ENCODE measurements at regions not wholly inside any gene's neighbourhood (a gene's known extent, or its start where the extent isn't known, plus 50 kb on each side); places are given as distances from the start of the nearest gene placed in this dataset.

GRCh38 chr2:176418768-176419167, 149.5 kb downstream of the MTX2 start:
- H3K27ac Mint-ChIP-seq, result no peak overlapping the region
- no peak overlapping the region for H3K27ac ChIP-seq (ENCODE audit: low read length)
- H3K4me3 Mint-ChIP-seq, result no peak overlapping the region
- peaks cover 5% of the 10 kb centered on the region for H3K27me3 ChIP-seq (ENCODE audit: control insufficient read depth, insufficient read depth, low read length)
- H3K4me1 ChIP-seq (ENCODE audit: control insufficient read depth, insufficient read depth, low read length), result no peaks in the 10 kb centered on the region
- 63% methylated on average over 3 of the region's 6 CpGs for WGBS (ENCODE audit: insufficient coverage)
- H3K27me3 Mint-ChIP-seq (ENCODE audit: low read depth in 2 of 2), result peaks cover 25 to 48% of the 10 kb centered on the region in 2 donors
- H3K9me3 Mint-ChIP-seq, result no peaks in the 10 kb centered on the region
- DNase-seq (no peak), ATAC-seq (no peak)
- no peaks in the 10 kb centered on the region for H3K4me1 Mint-ChIP-seq
- intact Hi-C loops (cut with micrococcal nuclease), result no loop called here
- no peaks in the 10 kb centered on the region for H3K36me3 Mint-ChIP-seq
- H3K4me3 ChIP-seq (ENCODE audit: low read length), result no peak overlapping the region
- H3K36me3 ChIP-seq (ENCODE audit: control insufficient read depth, insufficient read depth, low read length), result no peaks in the 10 kb centered on the region
- no peaks in the 10 kb centered on the region for H3K9me3 ChIP-seq (ENCODE audit: control insufficient read depth, insufficient read depth, low read length)
- no peak for TF ChIP-seq CTCF (IDR thresholded peaks at IDR 0.05)

GRCh38 chr2:176419591-176420071, 150.4 kb downstream of the MTX2 start:
- H3K27ac Mint-ChIP-seq, result no peak overlapping the region
- no peaks in the 10 kb centered on the region for H3K36me3 Mint-ChIP-seq
- Histone ChIP-seq H3K27ac (ENCODE audit: low read length) (no peak overlapping the region), H3K9me3 (ENCODE audit: control insufficient read depth, insufficient read depth, low read length) (no peaks in the 10 kb centered on the region), H3K36me3 (ENCODE audit: control insufficient read depth, insufficient read depth, low read length) (no peaks in the 10 kb centered on the region), H3K4me1 (ENCODE audit: control insufficient read depth, insufficient read depth, low read length) (no peaks in the 10 kb centered on the region), H3K4me3 (ENCODE audit: low read length) (no peak overlapping the region), H3K27me3 (ENCODE audit: control insufficient read depth, insufficient read depth, low read length) (peaks cover 3% of the 10 kb centered on the region)
- WGBS (ENCODE audit: insufficient coverage), result 89% methylated on average over 3 of the region's 4 CpGs
- H3K4me3 Mint-ChIP-seq, result no peak overlapping the region
- no peak for DNase-seq
- ATAC-seq, result no peak
- peaks cover 25 to 43% of the 10 kb centered on the region in 2 donors for H3K27me3 Mint-ChIP-seq (ENCODE audit: low read depth in 2 of 2)
- TF ChIP-seq CTCF (IDR thresholded peaks at IDR 0.05), result no peak
- H3K4me1 Mint-ChIP-seq, result no peaks in the 10 kb centered on the region
- no peaks in the 10 kb centered on the region for H3K9me3 Mint-ChIP-seq
- intact Hi-C loops (cut with micrococcal nuclease), result no loop called here

GRCh38 chr2:176421297-176422050, 152.2 kb downstream of the MTX2 start:
- H3K27me3 Mint-ChIP-seq (ENCODE audit: low read depth in 2 of 2), result peaks cover 21 to 35% of the 10 kb centered on the region in 2 donors
- DNase-seq, result no peak
- Histone ChIP-seq H3K27ac (ENCODE audit: low read length) (no peak overlapping the region), H3K27me3 (ENCODE audit: control insufficient read depth, insufficient read depth, low read length) (no peaks in the 10 kb centered on the region), H3K9me3 (ENCODE audit: control insufficient read depth, insufficient read depth, low read length) (no peaks in the 10 kb centered on the region), H3K4me1 (ENCODE audit: control insufficient read depth, insufficient read depth, low read length) (no peaks in the 10 kb centered on the region), H3K4me3 (ENCODE audit: low read length) (no peak overlapping the region), H3K36me3 (ENCODE audit: control insufficient read depth, insufficient read depth, low read length) (no peaks in the 10 kb centered on the region)
- TF ChIP-seq CTCF (IDR thresholded peaks at IDR 0.05), result no peak
- ATAC-seq, result no peak
- no peak overlapping the region for H3K4me3 Mint-ChIP-seq
- H3K27ac Mint-ChIP-seq, result no peak overlapping the region
- intact Hi-C loops (cut with micrococcal nuclease), result no loop called here
- no peaks in the 10 kb centered on the region for H3K36me3 Mint-ChIP-seq
- H3K9me3 Mint-ChIP-seq, result no peaks in the 10 kb centered on the region
- H3K4me1 Mint-ChIP-seq, result no peaks in the 10 kb centered on the region
- 91% methylated on average over 5 of the region's 5 CpGs for whole genome bisulfite sequencing (ENCODE audit: insufficient coverage)

- no peak for ATAC-seq
- no peaks in the 10 kb centered on the region for H3K4me1 ChIP-seq (ENCODE audit: control insufficient read depth, insufficient read depth, low read length)
- H3K27me3 ChIP-seq (ENCODE audit: control insufficient read depth, insufficient read depth, low read length), result no peaks in the 10 kb centered on the region
- no peak for DNase-seq
- WGBS (ENCODE audit: insufficient coverage), result 38% methylated on average over 2 of the region's 2 CpGs
- no peak overlapping the region for H3K27ac Mint-ChIP-seq
- intact Hi-C loops (cut with micrococcal nuclease), result no loop called here
- H3K36me3 Mint-ChIP-seq, result no peaks in the 10 kb centered on the region
- H3K4me3 ChIP-seq (ENCODE audit: low read length), result no peak overlapping the region
- H3K4me1 Mint-ChIP-seq, result no peaks in the 10 kb centered on the region
- no peaks in the 10 kb centered on the region for H3K36me3 ChIP-seq (ENCODE audit: control insufficient read depth, insufficient read depth, low read length)
- H3K4me3 Mint-ChIP-seq, result no peak overlapping the region
- H3K9me3 Mint-ChIP-seq, result peaks cover 0 to 2% of the 10 kb centered on the region in 2 donors
- H3K27me3 Mint-ChIP-seq (ENCODE audit: low read depth in 2 of 2), result peaks cover 15 to 39% of the 10 kb centered on the region in 2 donors
- H3K9me3 ChIP-seq (ENCODE audit: control insufficient read depth, insufficient read depth, low read length), result no peaks in the 10 kb centered on the region
- TF ChIP-seq CTCF (IDR thresholded peaks at IDR 0.05), result no peak
- H3K27ac ChIP-seq (ENCODE audit: low read length), result no peak overlapping the region
Measured at GRCh38 chr2:176423819-176424218, 154.6 kb downstream of the MTX2 start.

Measured in natural killer cell (primary cell).